ENCODE measurements at regions not wholly inside any gene's neighbourhood (a gene's known extent, or its start where the extent isn't known, plus 50 kb on each side); places are given as distances from the start of the nearest gene placed in this dataset.

GRCh38 chrX:12034741-12035140, 103.5 kb upstream of the FRMPD4 start:
- intact Hi-C loops (cut with micrococcal nuclease; ENCODE audit: unreplicated experiment): no loop called here
- no peak overlapping the region for H3K27ac Mint-ChIP-seq (ENCODE audit: unreplicated experiment)
- CTCF ChIA-PET: no interaction called here
- Histone ChIP-seq H3K27me3 (replicated peaks; ENCODE audit: control insufficient read depth, insufficient read depth, low read length) (no peaks in the 10 kb centered on the region; the same call in 1 of the 2 replicates), H3K36me3 (ENCODE audit: control insufficient read depth, insufficient read depth, low read length) (no peaks in the 10 kb centered on the region), H3K9me3 (no peaks in the 10 kb centered on the region), H3K4me3 (ENCODE audit: low read depth, low read length) (no peak overlapping the region), H3K4me1 (no peaks in the 10 kb centered on the region)
- DNase-seq: no peak
- H3K36me3 Mint-ChIP-seq (ENCODE audit: insufficient read depth, unreplicated experiment): no peaks in the 10 kb centered on the region
- H3K27me3 Mint-ChIP-seq (ENCODE audit: insufficient read depth, unreplicated experiment): no peaks in the 10 kb centered on the region
- POLR2A ChIA-PET: no interaction called here
- TF ChIP-seq CTCF (IDR thresholded peaks at IDR 0.05; ENCODE audit: insufficient read depth in 1 of 2, low read depth in 1 of 2, low read length in 1 of 2, severe bottlenecking in 1 of 2, unreplicated experiment in 1 of 2): no peak
- no TSS peak for BruUV-seq (replicated peaks)
- no peaks in the 10 kb centered on the region for H3K4me1 Mint-ChIP-seq (ENCODE audit: low read depth, unreplicated experiment)
- H3K9me3 Mint-ChIP-seq (ENCODE audit: unreplicated experiment): no peaks in the 10 kb centered on the region
- H3K4me3 Mint-ChIP-seq (ENCODE audit: unreplicated experiment): no peak overlapping the region

GRCh38 chrX:12042615-12043014, 95.7 kb upstream of the FRMPD4 start:
- Histone ChIP-seq H3K27me3 (replicated peaks; ENCODE audit: control insufficient read depth, insufficient read depth, low read length) (no peaks in the 10 kb centered on the region), H3K4me3 (ENCODE audit: low read depth, low read length) (no peak overlapping the region), H3K4me1 (no peaks in the 10 kb centered on the region), H3K9me3 (no peaks in the 10 kb centered on the region), H3K36me3 (ENCODE audit: control insufficient read depth, insufficient read depth, low read length) (no peaks in the 10 kb centered on the region)
- ChIA-PET POLR2A (no interaction called here), CTCF (no interaction called here)
- no peak for TF ChIP-seq CTCF (IDR thresholded peaks at IDR 0.05; ENCODE audit: insufficient read depth in 1 of 2, low read depth in 1 of 2, low read length in 1 of 2, severe bottlenecking in 1 of 2, unreplicated experiment in 1 of 2)
- no peak overlapping the region for H3K4me3 Mint-ChIP-seq (ENCODE audit: unreplicated experiment)
- intact Hi-C loops (cut with micrococcal nuclease; ENCODE audit: unreplicated experiment): no loop called here
- no TSS peak for BruUV-seq (replicated peaks)
- H3K9me3 Mint-ChIP-seq (ENCODE audit: unreplicated experiment): no peaks in the 10 kb centered on the region
- no peak for DNase-seq
- no peaks in the 10 kb centered on the region for H3K36me3 Mint-ChIP-seq (ENCODE audit: insufficient read depth, unreplicated experiment)
- H3K27me3 Mint-ChIP-seq (ENCODE audit: insufficient read depth, unreplicated experiment): no peaks in the 10 kb centered on the region
- H3K4me1 Mint-ChIP-seq (ENCODE audit: low read depth, unreplicated experiment): no peaks in the 10 kb centered on the region
- H3K27ac Mint-ChIP-seq (ENCODE audit: unreplicated experiment): no peak overlapping the region

- H3K36me3 Mint-ChIP-seq (ENCODE audit: insufficient read depth, unreplicated experiment): no peaks in the 10 kb centered on the region
- TF ChIP-seq CTCF (IDR thresholded peaks at IDR 0.05; ENCODE audit: insufficient read depth in 1 of 2, low read depth in 1 of 2, low read length in 1 of 2, severe bottlenecking in 1 of 2, unreplicated experiment in 1 of 2): no peak
- H3K36me3 ChIP-seq (ENCODE audit: control insufficient read depth, insufficient read depth, low read length): no peaks in the 10 kb centered on the region
- H3K4me1 ChIP-seq: no peaks in the 10 kb centered on the region
- H3K9me3 ChIP-seq: no peaks in the 10 kb centered on the region
- intact Hi-C loops (cut with micrococcal nuclease; ENCODE audit: unreplicated experiment): no loop called here
- no peak overlapping the region for H3K4me3 Mint-ChIP-seq (ENCODE audit: unreplicated experiment)
- H3K4me3 ChIP-seq (ENCODE audit: low read depth, low read length): no peak overlapping the region
- POLR2A ChIA-PET: no interaction called here
- H3K27me3 Mint-ChIP-seq (ENCODE audit: insufficient read depth, unreplicated experiment): peaks cover 10% of the 10 kb centered on the region
- no peak overlapping the region for H3K27ac Mint-ChIP-seq (ENCODE audit: unreplicated experiment)
- H3K4me1 Mint-ChIP-seq (ENCODE audit: low read depth, unreplicated experiment): no peaks in the 10 kb centered on the region
- no peaks in the 10 kb centered on the region for H3K27me3 ChIP-seq (replicated peaks; ENCODE audit: control insufficient read depth, insufficient read depth, low read length)
- DNase-seq: no peak
- no TSS peak for BruUV-seq (replicated peaks)
- CTCF ChIA-PET: no interaction called here
- no peaks in the 10 kb centered on the region for H3K9me3 Mint-ChIP-seq (ENCODE audit: unreplicated experiment)
These were observed 86.2 kb upstream of the FRMPD4 start for GRCh38 chrX:12052109-12052508.

All from Caco-2 (cell line).